Stomach (tissue), 8 donors: ENCODE measurements at regions not wholly inside any gene's neighbourhood (a gene's known extent, or its start where the extent isn't known, plus 50 kb on each side); places are given as distances from the start of the nearest gene placed in this dataset.

Experiments used
- DNase-seq, 2 donors: peaks; one replicate each; pipeline versions ENCODE4 v3.0.0 to v3.0.0-alpha.2; 2013 to 2019
- H3K27ac ChIP-seq, 5 donors: fragments of 200-600 bp in 4 of 5; sonication (generic) in 4 of 5; one replicate each; pipeline ENCODE4 v1.5.1; 2013 to 2019; ENCODE audit warnings: mild to moderate bottlenecking in 1 of 5, moderate library complexity in 1 of 5
- H3K27me3 ChIP-seq, 3 donors: fragments of 200-600 bp; sonication (generic); one replicate each; pipeline ENCODE4 v1.5.1; 2017 to 2019; ENCODE audit warnings: mixed run types in 1 of 3
- H3K36me3 ChIP-seq, 4 donors: fragments of 200-600 bp; sonication (generic); 1 replicate in 3 of 4; 2 replicates in 1 of 4; pipeline ENCODE4 v1.5.1; 2016 to 2019
- H3K4me1 ChIP-seq, 4 donors: fragments of 200-600 bp; sonication (generic); one replicate each; pipeline ENCODE4 v1.5.1; 2016 to 2019
- H3K4me3 ChIP-seq, 4 donors: fragments of 200-600 bp; sonication (generic) in 3 of 4; one replicate each; pipeline ENCODE4 v1.5.1; 2016 to 2019; ENCODE audit warnings: mild to moderate bottlenecking in 1 of 4
- H3K9me3 ChIP-seq, 4 donors: fragments of 200-600 bp; sonication (generic); one replicate each; pipeline ENCODE4 v1.5.1; 2016 to 2019
- EP300 ChIP-seq: sonication (generic); formaldehyde crosslinking; IDR thresholded peaks from one replicate; pipeline ENCODE4 v1.6.1; 2017; ENCODE audit warnings: antibody characterized with exemption
- POLR2A ChIP-seq, 4 donors: fragments of 450-650 bp; IDR thresholded peaks; one replicate each; pipeline ENCODE4 v1.6.1; 2016; ENCODE audit warnings: antibody characterized with exemption in 4 of 4, control low read depth in 2 of 4, mild to moderate bottlenecking in 1 of 4, moderate library complexity in 1 of 4
- POLR2AphosphoS5 ChIP-seq, 3 donors: sonication (generic); formaldehyde crosslinking; IDR thresholded peaks; one replicate each; pipeline ENCODE4 v1.6.1; 2016; ENCODE audit warnings: antibody characterized with exemption in 3 of 3
- WGBS, 5 donors: extraction: QIAGEN DNeasy Blood & Tissue Kit in 3 of 5; methylation state at CpG; one replicate each; pipeline versions ENCODE4 v1.1.5 to v1.1.7; 2013 to 2018; 5-methylcytosine and 5-hydroxymethylcytosine counted together
- intact Hi-C: fragments of 100-400 bp; cut with DNase I; formaldehyde crosslinking; loops from one replicate; pipeline ENCODE4 v1.15.1; 2023; ENCODE audit warnings: low total_unique reads
- TF ChIP-seq, protein P1 (sequence below), 7 experiments: fragments of 450-650 bp in 4 of 7; fragments of 200-600 bp in 3 of 7; sonication (generic) in 3 of 7; IDR thresholded peaks; one replicate each; pipeline ENCODE4 v1.5.1; 2016 to 2019; ENCODE audit warnings: antibody characterized with exemption in 7 of 7, control low read depth in 2 of 7, mild to moderate bottlenecking in 1 of 7
- donor health status: healthy with polysubstance abuse.
- donor health status: Bipolar disorder and iron deficiency.
- donor health status: healthy.

DNA sequence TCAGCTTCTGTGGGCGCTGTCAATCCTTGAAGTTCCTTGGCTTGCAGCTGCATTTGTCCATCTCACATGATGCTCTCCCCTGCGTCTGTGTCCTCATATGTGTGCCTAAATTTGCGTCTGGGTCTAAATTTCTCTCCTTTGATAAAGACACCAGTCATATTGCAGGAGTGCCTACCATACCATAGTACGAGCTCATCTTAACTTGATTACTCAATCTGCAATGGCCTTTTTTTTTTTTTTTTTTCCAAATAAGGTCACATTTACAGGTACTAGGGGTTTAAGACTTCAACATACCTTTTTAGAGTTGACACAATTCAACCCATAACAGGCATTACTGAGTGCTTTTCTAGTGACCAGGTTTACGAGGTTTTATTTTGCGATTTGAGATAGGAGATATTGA is 233.3 kb upstream of the TBX3 start:
- 79 to 91% (median 86%) methylated on average over 6 of the region's 6 CpGs for WGBS, 5 donors
- TF ChIP-seq POLR2AphosphoS5 (IDR thresholded peaks at IDR 0.05): no peak
- intact Hi-C loops: no loop called here
- Histone ChIP-seq H3K27me3 (no peaks in the 10 kb centered on the region), H3K9me3 (peaks cover 0 to 15% (median 2%) of the 10 kb centered on the region in 4 donors), H3K4me1 (no peaks in the 10 kb centered on the region), H3K36me3 (no peaks in the 10 kb centered on the region), H3K27ac (no peak overlapping the region), H3K4me3 (no peak overlapping the region)
- no peak for DNase-seq

DNA sequence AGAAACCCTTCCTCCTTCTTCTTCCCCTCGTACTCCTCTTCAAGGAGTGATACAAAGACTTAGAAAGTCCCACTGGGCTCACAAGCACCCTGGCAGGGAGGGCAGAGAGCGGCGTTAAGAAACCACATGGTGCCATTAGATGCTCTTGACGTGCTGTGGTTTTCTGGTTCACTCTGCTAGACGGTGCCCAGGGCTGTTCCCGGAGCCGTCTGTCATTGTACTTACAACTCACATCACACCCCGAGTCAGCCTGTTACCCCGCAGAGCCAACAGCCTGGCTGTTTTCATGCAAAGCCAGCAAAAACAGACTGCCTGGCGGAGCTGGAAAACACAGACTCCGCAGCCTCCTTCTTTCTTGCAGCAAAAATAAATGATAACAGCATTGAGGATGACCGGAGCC is 232.6 kb upstream of the TBX3 start:
- 76 to 80% (median 77%) methylated on average over 12 of the region's 12 CpGs for WGBS, 5 donors
- no peaks in the 10 kb centered on the region for H3K36me3 ChIP-seq
- intact Hi-C loops: no loop called here
- no peak for TF ChIP-seq POLR2AphosphoS5 (IDR thresholded peaks at IDR 0.05)
- no peak for TF ChIP-seq POLR2A (IDR thresholded peaks at IDR 0.05)
- TF ChIP-seq, protein P1, sequence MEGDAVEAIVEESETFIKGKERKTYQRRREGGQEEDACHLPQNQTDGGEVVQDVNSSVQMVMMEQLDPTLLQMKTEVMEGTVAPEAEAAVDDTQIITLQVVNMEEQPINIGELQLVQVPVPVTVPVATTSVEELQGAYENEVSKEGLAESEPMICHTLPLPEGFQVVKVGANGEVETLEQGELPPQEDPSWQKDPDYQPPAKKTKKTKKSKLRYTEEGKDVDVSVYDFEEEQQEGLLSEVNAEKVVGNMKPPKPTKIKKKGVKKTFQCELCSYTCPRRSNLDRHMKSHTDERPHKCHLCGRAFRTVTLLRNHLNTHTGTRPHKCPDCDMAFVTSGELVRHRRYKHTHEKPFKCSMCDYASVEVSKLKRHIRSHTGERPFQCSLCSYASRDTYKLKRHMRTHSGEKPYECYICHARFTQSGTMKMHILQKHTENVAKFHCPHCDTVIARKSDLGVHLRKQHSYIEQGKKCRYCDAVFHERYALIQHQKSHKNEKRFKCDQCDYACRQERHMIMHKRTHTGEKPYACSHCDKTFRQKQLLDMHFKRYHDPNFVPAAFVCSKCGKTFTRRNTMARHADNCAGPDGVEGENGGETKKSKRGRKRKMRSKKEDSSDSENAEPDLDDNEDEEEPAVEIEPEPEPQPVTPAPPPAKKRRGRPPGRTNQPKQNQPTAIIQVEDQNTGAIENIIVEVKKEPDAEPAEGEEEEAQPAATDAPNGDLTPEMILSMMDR (IDR thresholded peaks at IDR 0.05): no peak
- no peak for TF ChIP-seq EP300
- H3K27me3 ChIP-seq: no peaks in the 10 kb centered on the region
- peaks cover 0 to 9% (median 2%) of the 10 kb centered on the region in 4 donors for H3K9me3 ChIP-seq
- no peaks in the 10 kb centered on the region for H3K4me1 ChIP-seq
- no peak for DNase-seq
- H3K4me3 ChIP-seq: no peak overlapping the region
- no peak overlapping the region for H3K27ac ChIP-seq

DNA sequence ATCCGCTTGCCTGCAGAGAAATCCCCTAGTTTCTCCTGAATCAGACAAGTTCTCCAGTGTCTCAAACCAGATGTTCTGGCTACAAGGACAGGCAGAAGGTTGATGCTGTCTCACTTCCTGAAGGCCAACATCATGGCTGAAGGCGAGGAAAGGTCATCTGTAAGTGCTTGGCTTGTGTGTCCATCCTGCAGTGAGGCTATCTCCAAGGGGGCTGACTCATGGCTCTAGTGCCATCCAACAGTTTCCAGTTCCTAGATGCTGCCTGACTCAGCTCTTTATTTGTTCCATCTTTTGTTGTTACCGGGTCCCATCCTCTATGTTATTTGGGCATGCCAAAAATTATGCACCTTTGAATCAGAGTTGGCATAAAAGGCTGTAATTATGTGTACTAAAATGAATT is 232.1 kb upstream of the TBX3 start:
- Histone ChIP-seq H3K9me3 (peaks cover 0 to 8% (median 2%) of the 10 kb centered on the region in 4 donors), H3K4me3 (no peak overlapping the region), H3K36me3 (no peaks in the 10 kb centered on the region), H3K27ac (no peak overlapping the region), H3K27me3 (no peaks in the 10 kb centered on the region), H3K4me1 (no peaks in the 10 kb centered on the region)
- WGBS, 5 donors: 63 to 87% (median 84%) methylated on average over 3 of the region's 3 CpGs
- no peak for DNase-seq
- intact Hi-C loops: no loop called here
- TF ChIP-seq POLR2AphosphoS5 (IDR thresholded peaks at IDR 0.05) (no peak), POLR2A (IDR thresholded peaks at IDR 0.05) (no peak), EP300 (no peak)
- TF ChIP-seq, protein P1 (IDR thresholded peaks at IDR 0.05): no peak

DNA sequence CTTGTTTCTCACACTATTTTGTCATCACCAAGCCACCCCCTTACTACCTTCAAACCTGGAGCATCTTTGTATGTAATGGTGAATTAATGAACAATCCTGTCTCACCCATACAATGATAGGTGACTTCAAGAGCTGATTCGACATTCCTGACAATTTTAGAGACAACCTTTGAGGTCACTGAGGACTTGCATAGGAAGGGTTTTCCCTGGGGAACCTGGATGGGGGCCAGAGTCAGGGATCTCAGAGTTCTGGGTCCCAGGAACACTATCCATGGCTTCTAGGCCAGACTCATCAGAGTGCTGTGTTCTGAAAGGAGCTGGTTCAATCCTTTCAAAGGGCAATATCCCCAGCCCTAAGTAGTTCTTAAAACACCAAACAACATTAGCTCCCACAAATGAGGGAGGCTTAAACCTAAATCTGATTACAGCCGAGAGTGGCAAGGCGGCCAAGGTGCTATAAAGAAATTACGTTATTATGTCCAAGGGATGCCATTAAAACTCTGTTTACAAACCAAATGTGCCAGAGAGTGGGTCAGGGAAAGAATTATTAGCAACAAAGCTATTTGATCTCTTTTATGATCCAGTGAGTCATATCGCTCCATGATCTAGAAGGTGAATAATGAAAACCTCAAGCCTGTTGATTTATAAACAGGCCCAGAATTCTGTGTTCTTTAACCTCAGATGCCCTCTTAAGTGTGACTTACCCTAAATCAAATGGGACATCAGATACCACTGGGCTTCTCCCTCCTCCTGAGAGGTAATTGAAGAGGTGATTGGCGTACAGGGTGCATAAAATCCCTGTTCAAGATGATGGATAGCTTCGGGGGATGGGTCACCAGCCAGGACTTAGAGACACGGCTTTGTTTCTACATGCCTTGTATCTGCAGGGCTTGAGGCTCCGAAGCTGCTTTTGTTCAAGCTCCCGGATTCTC is 230.2 kb upstream of the TBX3 start:
- DNase-seq: no peak
- H3K27ac ChIP-seq: no peak overlapping the region
- no peaks in the 10 kb centered on the region for H3K27me3 ChIP-seq
- no peaks in the 10 kb centered on the region for H3K4me1 ChIP-seq
- H3K9me3 ChIP-seq: peaks cover 0 to 8% (median 2%) of the 10 kb centered on the region in 4 donors
- TF ChIP-seq EP300 (no peak), POLR2A (IDR thresholded peaks at IDR 0.05) (no peak)
- intact Hi-C loops: no loop called here
- 55 to 67% (median 60%) methylated on average over 10 of the region's 10 CpGs for WGBS, 5 donors
- H3K4me3 ChIP-seq: no peak overlapping the region
- H3K36me3 ChIP-seq: no peaks in the 10 kb centered on the region

DNA sequence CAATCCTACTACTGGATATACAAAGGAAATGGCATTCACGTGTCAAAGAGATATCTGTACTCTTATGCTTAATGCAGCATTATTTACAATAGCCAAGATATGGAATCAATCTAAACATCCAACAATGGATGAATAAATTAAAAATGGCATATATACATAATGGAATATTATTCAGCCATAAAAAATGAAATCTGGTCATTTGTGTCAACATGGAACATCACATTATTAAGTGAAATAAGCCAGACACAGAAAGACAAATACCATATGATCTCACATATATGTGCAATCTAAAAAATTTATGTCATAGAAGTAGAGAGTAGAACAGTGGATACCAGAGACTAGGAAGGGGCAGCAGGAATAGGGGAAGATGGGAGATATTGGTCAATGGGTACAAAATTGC is 228.8 kb upstream of the TBX3 start:
- no peaks in the 10 kb centered on the region for H3K27me3 ChIP-seq
- no peaks in the 10 kb centered on the region for H3K4me1 ChIP-seq
- H3K9me3 ChIP-seq: peaks cover 0 to 2% (median 0%) of the 10 kb centered on the region in 4 donors
- DNase-seq: no peak
- H3K27ac ChIP-seq: no peak overlapping the region
- H3K4me3 ChIP-seq: no peak overlapping the region
- intact Hi-C loops: no loop called here
- no peak for TF ChIP-seq POLR2A (IDR thresholded peaks at IDR 0.05)
- TF ChIP-seq, protein P1 (IDR thresholded peaks at IDR 0.05): no peak
- no peak for TF ChIP-seq POLR2AphosphoS5 (IDR thresholded peaks at IDR 0.05)
- no peak for TF ChIP-seq EP300
- WGBS, 5 donors: 71 to 86% (median 77%) methylated on average over 1 of the region's 1 CpG
- H3K36me3 ChIP-seq: no peaks in the 10 kb centered on the region
